Gastroesophageal sphincter (tissue), 4 donors: ENCODE measurements at regions not wholly inside any gene's neighbourhood (a gene's known extent, or its start where the extent isn't known, plus 50 kb on each side); places are given as distances from the start of the nearest gene placed in this dataset.

Experiments used
- ATAC-seq: fragments of 150-250 bp; one replicate; pipeline ENCODE4 v1.9.1; 2016; ENCODE audit warnings: mild to moderate bottlenecking, moderate library complexity
- H3K27ac ChIP-seq, 4 donors: fragments of 200-600 bp; sonication (generic) in 3 of 4; 1 replicate in 3 of 4; 2 replicates in 1 of 4; pipeline ENCODE4 v1.5.1; 2016 to 2019
- H3K27me3 ChIP-seq: fragments of 200-600 bp; sonication (generic); one replicate; pipeline ENCODE4 v1.5.1; 2019
- H3K36me3 ChIP-seq, 2 donors: fragments of 200-600 bp; sonication (generic); one replicate each; pipeline ENCODE4 v1.5.1; 2019; ENCODE audit warnings: control low read depth in 1 of 2
- H3K4me1 ChIP-seq, 3 donors: fragments of 200-600 bp; sonication (generic); 1 replicate in 2 of 3; 2 replicates in 1 of 3; pipeline ENCODE4 v1.5.1; 2016 to 2019; ENCODE audit warnings: control low read depth in 2 of 3
- H3K4me3 ChIP-seq, 2 donors: fragments of 200-600 bp; sonication (generic); one replicate each; pipeline ENCODE4 v1.5.1; 2019; ENCODE audit warnings: mild to moderate bottlenecking in 1 of 2, moderate library complexity in 1 of 2
- H3K9me3 ChIP-seq, 3 donors: fragments of 200-600 bp; sonication (generic); one replicate each; pipeline ENCODE4 v1.5.1; 2017 to 2019; ENCODE audit warnings: control low read depth in 2 of 3
- CTCF ChIP-seq, 4 experiments: fragments of 200-600 bp in 2 of 4; fragments of 450-650 bp in 2 of 4; sonication (generic) in 1 of 4; IDR thresholded peaks; one replicate each; pipeline ENCODE4 v1.5.1; 2017 to 2019; ENCODE audit warnings: antibody characterized with exemption in 4 of 4, mild to moderate bottlenecking in 2 of 4, moderate library complexity in 2 of 4
- EP300 ChIP-seq: sonication (generic); formaldehyde crosslinking; IDR thresholded peaks from one replicate; pipeline ENCODE4 v1.6.1; 2017; ENCODE audit warnings: antibody characterized with exemption, mild to moderate bottlenecking
- POLR2A ChIP-seq, 2 donors: fragments of 450-650 bp; IDR thresholded peaks; one replicate each; pipeline ENCODE4 v1.6.1; 2017; ENCODE audit warnings: antibody characterized with exemption in 2 of 2, mild to moderate bottlenecking in 2 of 2, moderate library complexity in 1 of 2
- POLR2AphosphoS5 ChIP-seq: sonication (generic); formaldehyde crosslinking; IDR thresholded peaks from one replicate; pipeline ENCODE4 v1.6.1; 2017; ENCODE audit warnings: antibody characterized with exemption
- WGBS, 2 donors: methylation state at CpG; one replicate each; pipeline ENCODE4 v1.1.5; 2018; ENCODE audit warnings: low coverage in 1 of 2; 5-methylcytosine and 5-hydroxymethylcytosine counted together

- ATAC-seq: no peak
- TF ChIP-seq EP300 (no peak), POLR2AphosphoS5 (no peak), CTCF (IDR thresholded peaks at IDR 0.05) (no peak), POLR2A (IDR thresholded peaks at IDR 0.05) (no peak)
- Histone ChIP-seq H3K4me1 (no peaks in the 10 kb centered on the region), H3K9me3 (no peaks in the 10 kb centered on the region), H3K36me3 (no peaks in the 10 kb centered on the region), H3K27me3 (peaks cover 7% of the 10 kb centered on the region), H3K27ac (no peak overlapping the region), H3K4me3 (no peak overlapping the region)
- WGBS, 2 donors: 73 to 100% methylated on average over 2 to 13 of the region's 24 CpGs
These were observed 407.5 kb downstream of the RNF144A start for GRCh38 chr2:7324706-7325105.

GRCh38 chr2:7325186-7325585, 408.0 kb downstream of the RNF144A start:
- H3K4me3 ChIP-seq: no peak overlapping the region
- H3K9me3 ChIP-seq: no peaks in the 10 kb centered on the region
- H3K4me1 ChIP-seq: no peaks in the 10 kb centered on the region
- TF ChIP-seq EP300: no peak
- no peak for ATAC-seq
- 88 to 93% methylated on average over 2 to 3 of the region's 4 CpGs for WGBS, 2 donors
- peaks cover 4% of the 10 kb centered on the region for H3K27me3 ChIP-seq
- no peak overlapping the region for H3K27ac ChIP-seq
- no peaks in the 10 kb centered on the region for H3K36me3 ChIP-seq

- Histone ChIP-seq H3K9me3 (no peaks in the 10 kb centered on the region), H3K4me3 (no peak overlapping the region), H3K36me3 (no peaks in the 10 kb centered on the region), H3K27me3 (peaks cover 3% of the 10 kb centered on the region), H3K4me1 (no peaks in the 10 kb centered on the region), H3K27ac (no peak overlapping the region)
- no peak for TF ChIP-seq POLR2A (IDR thresholded peaks at IDR 0.05)
- no peak for TF ChIP-seq POLR2AphosphoS5
- no peak for TF ChIP-seq CTCF (IDR thresholded peaks at IDR 0.05)
- no peak for TF ChIP-seq EP300
- ATAC-seq: no peak
- 79 to 100% methylated on average over 1 of the region's 1 CpG for WGBS, 2 donors
These were observed 412.3 kb downstream of the RNF144A start for GRCh38 chr2:7329465-7329864.

GRCh38 chr2:7333189-7333765, 416.1 kb downstream of the RNF144A start:
- Histone ChIP-seq H3K27me3 (peaks cover 8% of the 10 kb centered on the region), H3K27ac (no peak overlapping the region), H3K9me3 (no peaks in the 10 kb centered on the region), H3K4me3 (no peak overlapping the region), H3K4me1 (no peaks in the 10 kb centered on the region), H3K36me3 (no peaks in the 10 kb centered on the region)
- 9 to 13% methylated on average over 1 to 2 of the region's 2 CpGs for WGBS, 2 donors
- ATAC-seq: no peak
- TF ChIP-seq POLR2A (IDR thresholded peaks at IDR 0.05) (no peak), CTCF (IDR thresholded peaks at IDR 0.05) (no peak), POLR2AphosphoS5 (no peak), EP300 (no peak)

- no peak for ATAC-seq
- H3K27me3 ChIP-seq: peaks cover 8% of the 10 kb centered on the region
- H3K4me1 ChIP-seq: no peaks in the 10 kb centered on the region
- H3K36me3 ChIP-seq: no peaks in the 10 kb centered on the region
- no peaks in the 10 kb centered on the region for H3K9me3 ChIP-seq
- H3K27ac ChIP-seq: no peak overlapping the region
- TF ChIP-seq POLR2A (IDR thresholded peaks at IDR 0.05) (no peak), POLR2AphosphoS5 (no peak), CTCF (IDR thresholded peaks at IDR 0.05) (no peak), EP300 (no peak)
- H3K4me3 ChIP-seq: no peak overlapping the region
- WGBS, 2 donors: 34 to 43% methylated on average over 3 to 5 of the region's 5 CpGs
These were observed 416.8 kb downstream of the RNF144A start for GRCh38 chr2:7333960-7334493.
